ENCODE measurements at regions not wholly inside any gene's neighbourhood (a gene's known extent, or its start where the extent isn't known, plus 50 kb on each side); places are given as distances from the start of the nearest gene placed in this dataset.

DNA sequence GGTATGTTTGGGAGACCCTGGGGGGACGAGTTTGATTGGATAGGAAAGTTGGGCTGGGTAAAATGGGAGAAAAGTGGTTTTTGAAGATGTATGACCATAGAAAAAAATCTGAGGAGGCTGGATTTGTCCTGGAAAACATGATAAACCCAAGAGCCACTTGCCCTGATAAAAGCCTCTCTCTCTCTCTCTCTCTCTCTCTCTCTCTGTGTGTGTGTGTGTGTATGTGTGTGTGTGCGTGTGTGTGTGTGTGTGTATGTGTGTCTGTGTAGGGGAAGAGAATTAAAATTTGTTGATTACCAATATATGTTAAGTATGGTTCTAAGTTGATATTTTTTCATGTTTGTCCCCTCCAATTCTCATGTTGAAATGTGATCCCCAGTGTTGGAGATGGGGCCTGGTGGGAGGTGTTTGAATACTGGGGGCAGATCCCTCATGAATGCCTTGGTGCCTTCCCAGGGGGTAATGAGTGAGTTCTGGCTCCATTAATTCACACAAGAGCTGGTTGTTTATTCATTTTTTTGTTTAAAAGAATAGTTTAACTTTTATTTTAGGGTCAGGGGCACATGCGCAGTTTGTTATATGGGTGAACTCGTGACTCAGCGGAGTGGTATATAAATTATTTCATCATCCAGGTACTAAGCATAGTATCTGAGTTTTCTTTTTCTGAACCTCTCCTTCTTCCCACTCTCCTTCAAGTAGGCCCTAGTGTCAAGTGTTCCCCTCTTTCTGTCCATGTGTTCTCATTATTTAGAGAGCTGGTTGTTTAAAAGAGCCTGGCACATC, 208.8 kb downstream of the TFAP2B start:
- H3K4me3 ChIP-seq (ENCODE audit: low read length) = no peak overlapping the region

DNA sequence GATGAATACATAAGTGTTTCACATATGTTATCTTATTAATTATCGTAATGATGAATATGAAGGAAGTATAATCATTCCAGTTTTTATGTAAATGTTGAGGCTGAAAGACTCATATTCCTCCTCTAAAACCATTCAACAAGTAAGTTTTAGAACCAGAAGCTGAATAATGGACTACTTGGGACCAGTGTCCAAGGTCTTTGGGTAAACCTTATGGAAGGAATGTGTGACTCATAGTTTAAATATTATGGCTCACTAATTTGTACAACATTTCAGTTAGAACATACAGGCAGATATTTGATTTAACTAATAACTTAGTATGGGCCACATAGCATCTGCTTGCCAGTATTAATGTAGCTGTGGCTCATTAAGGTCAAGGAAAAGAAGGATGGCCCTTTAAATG, 209.6 kb downstream of the TFAP2B start:
- Histone ChIP-seq H3K79me2 (replicated peaks; ENCODE audit: insufficient read depth, low read length) (no peaks in the 10 kb centered on the region), H3K9me3 (ENCODE audit: low read length) (no peaks in the 10 kb centered on the region), H4K20me1 (ENCODE audit: insufficient read depth) (no peaks in the 10 kb centered on the region), H3K4me2 (ENCODE audit: low read length) (no peak overlapping the region), H3K27me3 (ENCODE audit: insufficient read depth, low read depth, low read length) (no peaks in the 10 kb centered on the region), H3K9ac (ENCODE audit: low read length) (no peak overlapping the region), H3K27ac (ENCODE audit: low read length) (no peak overlapping the region), H3K4me3 (ENCODE audit: low read length) (no peak overlapping the region), H3K9me2 (ENCODE audit: insufficient read depth, low read length) (no peaks in the 10 kb centered on the region), H3F3A (ENCODE audit: insufficient read depth, low read length, poor library complexity, severe bottlenecking) (no peaks in the 10 kb centered on the region), H2AFZ (ENCODE audit: low read depth, low read length) (no peak overlapping the region), H3K36me3 (ENCODE audit: insufficient read depth, low read length) (no peaks in the 10 kb centered on the region)
- TF ChIP-seq EZH2 (IDR thresholded peaks at IDR 0.05; ENCODE audit: borderline replicate concordance, insufficient read depth, low read length, poor library complexity, severe bottlenecking) (no peak), SMC3 (conservative IDR thresholded peaks at IDR 0.05; ENCODE audit: poor library complexity) (no peak), RAD21 (conservative IDR thresholded peaks at IDR 0.05) (no peak), CTCF (IDR thresholded peaks at IDR 0.05; ENCODE audit: poor library complexity, severe bottlenecking) (no peak), MXI1 (conservative IDR thresholded peaks at IDR 0.05; ENCODE audit: poor library complexity, severe bottlenecking) (no peak), EP300 (conservative IDR thresholded peaks at IDR 0.05; ENCODE audit: poor library complexity, severe bottlenecking) (no peak)
- TF ChIP-seq, protein P1, sequence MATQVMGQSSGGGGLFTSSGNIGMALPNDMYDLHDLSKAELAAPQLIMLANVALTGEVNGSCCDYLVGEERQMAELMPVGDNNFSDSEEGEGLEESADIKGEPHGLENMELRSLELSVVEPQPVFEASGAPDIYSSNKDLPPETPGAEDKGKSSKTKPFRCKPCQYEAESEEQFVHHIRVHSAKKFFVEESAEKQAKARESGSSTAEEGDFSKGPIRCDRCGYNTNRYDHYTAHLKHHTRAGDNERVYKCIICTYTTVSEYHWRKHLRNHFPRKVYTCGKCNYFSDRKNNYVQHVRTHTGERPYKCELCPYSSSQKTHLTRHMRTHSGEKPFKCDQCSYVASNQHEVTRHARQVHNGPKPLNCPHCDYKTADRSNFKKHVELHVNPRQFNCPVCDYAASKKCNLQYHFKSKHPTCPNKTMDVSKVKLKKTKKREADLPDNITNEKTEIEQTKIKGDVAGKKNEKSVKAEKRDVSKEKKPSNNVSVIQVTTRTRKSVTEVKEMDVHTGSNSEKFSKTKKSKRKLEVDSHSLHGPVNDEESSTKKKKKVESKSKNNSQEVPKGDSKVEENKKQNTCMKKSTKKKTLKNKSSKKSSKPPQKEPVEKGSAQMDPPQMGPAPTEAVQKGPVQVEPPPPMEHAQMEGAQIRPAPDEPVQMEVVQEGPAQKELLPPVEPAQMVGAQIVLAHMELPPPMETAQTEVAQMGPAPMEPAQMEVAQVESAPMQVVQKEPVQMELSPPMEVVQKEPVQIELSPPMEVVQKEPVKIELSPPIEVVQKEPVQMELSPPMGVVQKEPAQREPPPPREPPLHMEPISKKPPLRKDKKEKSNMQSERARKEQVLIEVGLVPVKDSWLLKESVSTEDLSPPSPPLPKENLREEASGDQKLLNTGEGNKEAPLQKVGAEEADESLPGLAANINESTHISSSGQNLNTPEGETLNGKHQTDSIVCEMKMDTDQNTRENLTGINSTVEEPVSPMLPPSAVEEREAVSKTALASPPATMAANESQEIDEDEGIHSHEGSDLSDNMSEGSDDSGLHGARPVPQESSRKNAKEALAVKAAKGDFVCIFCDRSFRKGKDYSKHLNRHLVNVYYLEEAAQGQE (IDR thresholded peaks at IDR 0.05; ENCODE audit: borderline replicate concordance) = no peak

More for the DNA sequence above, 208.8 kb downstream of the TFAP2B start:
- H3K27ac ChIP-seq (ENCODE audit: low read length) = no peak overlapping the region
- no peaks in the 10 kb centered on the region for H3K9me3 ChIP-seq (ENCODE audit: low read length)
- H3F3A ChIP-seq (ENCODE audit: insufficient read depth, low read length, poor library complexity, severe bottlenecking) = no peaks in the 10 kb centered on the region
- H3K9ac ChIP-seq (ENCODE audit: low read length) = no peak overlapping the region
- no peak overlapping the region for H2AFZ ChIP-seq (ENCODE audit: low read depth, low read length)
- H3K27me3 ChIP-seq (ENCODE audit: insufficient read depth, low read depth, low read length) = no peaks in the 10 kb centered on the region
- TF ChIP-seq EP300 (conservative IDR thresholded peaks at IDR 0.05; ENCODE audit: poor library complexity, severe bottlenecking) (no peak), TAF1 (IDR thresholded peaks at IDR 0.05; ENCODE audit: low read depth) (no peak), CTCF (IDR thresholded peaks at IDR 0.05; ENCODE audit: poor library complexity, severe bottlenecking) (no peak), EZH2 (IDR thresholded peaks at IDR 0.05; ENCODE audit: borderline replicate concordance, insufficient read depth, low read length, poor library complexity, severe bottlenecking) (no peak), RAD21 (conservative IDR thresholded peaks at IDR 0.05) (no peak), SMC3 (conservative IDR thresholded peaks at IDR 0.05; ENCODE audit: poor library complexity) (no peak), POLR2AphosphoS5 (IDR thresholded peaks at IDR 0.05) (no peak), MXI1 (conservative IDR thresholded peaks at IDR 0.05; ENCODE audit: poor library complexity, severe bottlenecking) (no peak)
- TF ChIP-seq, protein P1 (IDR thresholded peaks at IDR 0.05; ENCODE audit: borderline replicate concordance) = no peak
- no peaks in the 10 kb centered on the region for H3K36me3 ChIP-seq (ENCODE audit: insufficient read depth, low read length)
- no peaks in the 10 kb centered on the region for H4K20me1 ChIP-seq (ENCODE audit: insufficient read depth)
- H3K4me2 ChIP-seq (ENCODE audit: low read length) = no peak overlapping the region
- H3K79me2 ChIP-seq (replicated peaks; ENCODE audit: insufficient read depth, low read length) = no peaks in the 10 kb centered on the region
- no peaks in the 10 kb centered on the region for H3K9me2 ChIP-seq (ENCODE audit: insufficient read depth, low read length)

All from neural cell (in vitro differentiated cells).